Breast epithelium (tissue), 4 donors: ENCODE measurements at regions not wholly inside any gene's neighbourhood (a gene's known extent, or its start where the extent isn't known, plus 50 kb on each side); places are given as distances from the start of the nearest gene placed in this dataset.
A peak's percentile ranks its signal among the peaks of the same experiment; 100 is the strongest.
"Not testable (repeated sequence)": the region's sequence is repeated elsewhere in the genome, so short reads cannot be mapped to it uniquely, and the experiment has no call there.

Source experiments
- DNase-seq, 2 donors: peaks; one replicate each; pipeline ENCODE4 v3.0.0-alpha.2; 2019; ENCODE audit warnings: low spot score in 2 of 2
- H3K27ac ChIP-seq, 2 donors: fragments of 200-600 bp; sonication (generic) in 1 of 2; one replicate each; pipeline ENCODE4 v1.5.1; 2016 to 2019; ENCODE audit warnings: mild to moderate bottlenecking in 1 of 2
- H3K27me3 ChIP-seq, 2 donors: fragments of 200-600 bp; sonication (generic) in 1 of 2; one replicate each; pipeline versions ENCODE4 v1.5.1 to v1.6.0; 2017 to 2019; ENCODE audit warnings: control low read depth in 1 of 2, mild to moderate bottlenecking in 1 of 2
- H3K36me3 ChIP-seq: fragments of 200-600 bp; one replicate; pipeline ENCODE4 v1.5.1; 2019
- H3K4me1 ChIP-seq, 2 donors: fragments of 200-600 bp; sonication (generic); one replicate each; pipeline ENCODE4 v1.5.1; 2016 to 2019; ENCODE audit warnings: control low read depth in 1 of 2
- H3K4me3 ChIP-seq, 3 donors: fragments of 200-600 bp; sonication (generic); 1 replicate in 2 of 3; 2 replicates in 1 of 3; pipeline ENCODE4 v1.5.1; 2016 to 2019; ENCODE audit warnings: mild to moderate bottlenecking in 3 of 3, moderate library complexity in 2 of 3
- H3K9me3 ChIP-seq, 2 donors: fragments of 200-600 bp; sonication (generic) in 1 of 2; one replicate each; pipeline ENCODE4 v1.5.1; 2016 to 2019; ENCODE audit warnings: control low read depth in 1 of 2
- CTCF ChIP-seq, 3 donors: fragments of 450-650 bp; IDR thresholded peaks; one replicate each; pipeline ENCODE4 v1.5.1; 2016 to 2017; ENCODE audit warnings: antibody characterized with exemption in 3 of 3, mild to moderate bottlenecking in 3 of 3, moderate library complexity in 3 of 3
- POLR2A ChIP-seq: fragments of 450-650 bp; IDR thresholded peaks from one replicate; pipeline ENCODE4 v1.6.1; 2016; ENCODE audit warnings: antibody characterized with exemption, mild to moderate bottlenecking, moderate library complexity
- POLR2AphosphoS5 ChIP-seq, 3 donors: sonication (generic); formaldehyde crosslinking; IDR thresholded peaks; one replicate each; pipeline ENCODE4 v1.6.1; 2017; ENCODE audit warnings: antibody characterized with exemption in 3 of 3
- intact Hi-C: fragments of 100-400 bp; cut with DNase I; formaldehyde crosslinking; loops from one replicate; pipeline ENCODE4 v1.15.1; 2023; ENCODE audit warnings: low total_unique reads

GRCh38 chr20:25761596-25761995 lies 64.9 kb upstream of the ZNF337 start:
- DNase-seq, result no peak
- no peaks in the 10 kb centered on the region for H3K9me3 ChIP-seq
- no peak overlapping the region for H3K27ac ChIP-seq
- intact Hi-C loops, result no loop called here
- H3K36me3 ChIP-seq, result no peaks in the 10 kb centered on the region
- no peaks in the 10 kb centered on the region for H3K4me1 ChIP-seq
- no peaks in the 10 kb centered on the region for H3K27me3 ChIP-seq
- H3K4me3 ChIP-seq, result no peak overlapping the region
- no peak for TF ChIP-seq POLR2A
- TF ChIP-seq POLR2AphosphoS5 (IDR thresholded peaks at IDR 0.05), result no peak
- TF ChIP-seq CTCF (IDR thresholded peaks at IDR 0.05), result no peak

- H3K4me3 ChIP-seq, DNase-seq, H3K4me1 ChIP-seq, H3K9me3 ChIP-seq, intact Hi-C loops, H3K27me3 ChIP-seq, H3K27ac ChIP-seq, H3K36me3 ChIP-seq: not testable (repeated sequence)
These were observed 64.4 kb upstream of the ZNF337 start for GRCh38 chr20:25761046-25761445.

GRCh38 chr20:25750765-25751696 lies 54.4 kb upstream of the ZNF337 start:
- H3K27ac ChIP-seq, result peak overlapping the region in 1 of 2 donors; percentile 72

GRCh38 chr20:25750220-25750764 lies 53.6 kb upstream of the ZNF337 start:
- H3K4me3 ChIP-seq, result peak overlapping the region; percentile 26 to 70 (median 51)

More at GRCh38 chr20:25750765-25751696, 54.4 kb upstream of the ZNF337 start:
- DNase-seq, result no peak
- Histone ChIP-seq H3K36me3 (no peaks in the 10 kb centered on the region), H3K4me3 (peak overlapping the region; percentile 26 to 70 (median 51)), H3K27me3 (no peaks in the 10 kb centered on the region), H3K4me1 (no peaks in the 10 kb centered on the region), H3K9me3 (no peaks in the 10 kb centered on the region)
- intact Hi-C loops, result no loop called here
- no peak for TF ChIP-seq CTCF (IDR thresholded peaks at IDR 0.05)
- no peak for TF ChIP-seq POLR2AphosphoS5 (IDR thresholded peaks at IDR 0.05)
- TF ChIP-seq POLR2A, result no peak

GRCh38 chr20:25749649-25750048 lies 53.0 kb upstream of the ZNF337 start:
- H3K4me1 ChIP-seq, result no peaks in the 10 kb centered on the region
- H3K9me3 ChIP-seq, result no peaks in the 10 kb centered on the region
- no peak for DNase-seq
- no peaks in the 10 kb centered on the region for H3K36me3 ChIP-seq
- no peaks in the 10 kb centered on the region for H3K27me3 ChIP-seq
- TF ChIP-seq CTCF (IDR thresholded peaks at IDR 0.05) (no peak), POLR2AphosphoS5 (IDR thresholded peaks at IDR 0.05) (no peak), POLR2A (no peak)
- H3K27ac ChIP-seq, result no peak overlapping the region
- intact Hi-C loops, result no loop called here
- no peak overlapping the region for H3K4me3 ChIP-seq

More at GRCh38 chr20:25750220-25750764, 53.6 kb upstream of the ZNF337 start:
- TF ChIP-seq POLR2AphosphoS5 (IDR thresholded peaks at IDR 0.05), result no peak
- no peak for TF ChIP-seq CTCF (IDR thresholded peaks at IDR 0.05)
- no peak for TF ChIP-seq POLR2A
- Histone ChIP-seq H3K27ac (peak overlapping the region in 1 of 2 donors; percentile 72), H3K27me3 (no peaks in the 10 kb centered on the region), H3K9me3 (no peaks in the 10 kb centered on the region), H3K4me1 (no peaks in the 10 kb centered on the region), H3K36me3 (no peaks in the 10 kb centered on the region)
- no peak for DNase-seq
- intact Hi-C loops, result no loop called here
